ENCODE measurements at regions not wholly inside any gene's neighbourhood (a gene's known extent, or its start where the extent isn't known, plus 50 kb on each side); places are given as distances from the start of the nearest gene placed in this dataset.
A peak's percentile ranks its signal among the peaks of the same experiment; 100 is the strongest.

- Histone ChIP-seq H3K27me3 (no peaks in the 10 kb centered on the region), H3K9me3 (no peaks in the 10 kb centered on the region), H3K36me3 (no peaks in the 10 kb centered on the region), H3K4me3 (no peak overlapping the region), H3K4me1 (no peaks in the 10 kb centered on the region), H3K27ac (no peak overlapping the region)
- 62% methylated on average over 4 of the region's 4 CpGs for WGBS
- no peak for DNase-seq (ENCODE audit: low spot score in 2 of 2)
- TF ChIP-seq CTCF (IDR thresholded peaks at IDR 0.05) (no peak), POLR2A (IDR thresholded peaks at IDR 0.05) (no peak), POLR2AphosphoS5 (IDR thresholded peaks at IDR 0.05) (no peak), EP300 (IDR thresholded peaks at IDR 0.05) (no peak)
These were observed 171.2 kb upstream of the NR5A2 start for GRCh38 chr1:199856216-199856780.

GRCh38 chr1:199857108-199857507, 170.4 kb upstream of the NR5A2 start:
- DNase-seq (ENCODE audit: low spot score in 2 of 2) = no peak
- Histone ChIP-seq H3K4me3 (no peak overlapping the region), H3K36me3 (no peaks in the 10 kb centered on the region), H3K9me3 (no peaks in the 10 kb centered on the region), H3K27ac (peak overlapping the region; percentile 41), H3K27me3 (no peaks in the 10 kb centered on the region), H3K4me1 (no peaks in the 10 kb centered on the region)
- 57% methylated on average over 4 of the region's 4 CpGs for WGBS
- TF ChIP-seq POLR2A (IDR thresholded peaks at IDR 0.05) (no peak), EP300 (IDR thresholded peaks at IDR 0.05) (no peak), POLR2AphosphoS5 (IDR thresholded peaks at IDR 0.05) (no peak), CTCF (IDR thresholded peaks at IDR 0.05) (no peak)

- peak overlapping the region; percentile 41 for H3K27ac ChIP-seq
- H3K27me3 ChIP-seq = no peaks in the 10 kb centered on the region
- TF ChIP-seq EP300 (IDR thresholded peaks at IDR 0.05) = no peak
- no peak for TF ChIP-seq POLR2AphosphoS5 (IDR thresholded peaks at IDR 0.05)
- no peak for TF ChIP-seq POLR2A (IDR thresholded peaks at IDR 0.05)
- no peak for TF ChIP-seq CTCF (IDR thresholded peaks at IDR 0.05)
- H3K9me3 ChIP-seq = no peaks in the 10 kb centered on the region
- no peaks in the 10 kb centered on the region for H3K4me1 ChIP-seq
- no peaks in the 10 kb centered on the region for H3K36me3 ChIP-seq
- DNase-seq (ENCODE audit: low spot score in 2 of 2) = no peak
- 95% methylated on average over 1 of the region's 1 CpG for WGBS
- no peak overlapping the region for H3K4me3 ChIP-seq
These were observed 170.0 kb upstream of the NR5A2 start for GRCh38 chr1:199857516-199857915.

- no peak for TF ChIP-seq EP300 (IDR thresholded peaks at IDR 0.05)
- no peak for TF ChIP-seq CTCF (IDR thresholded peaks at IDR 0.05)
- no peak for TF ChIP-seq POLR2AphosphoS5 (IDR thresholded peaks at IDR 0.05)
- no peak for TF ChIP-seq POLR2A (IDR thresholded peaks at IDR 0.05)
- no peak overlapping the region for H3K4me3 ChIP-seq
These were observed 169.3 kb upstream of the NR5A2 start for GRCh38 chr1:199858171-199858570.

GRCh38 chr1:199858856-199859255, 168.7 kb upstream of the NR5A2 start:
- Histone ChIP-seq H3K27ac (peak overlapping the region; percentile 14), H3K4me1 (no peaks in the 10 kb centered on the region), H3K4me3 (no peak overlapping the region), H3K36me3 (no peaks in the 10 kb centered on the region), H3K9me3 (no peaks in the 10 kb centered on the region), H3K27me3 (no peaks in the 10 kb centered on the region)
- 77% methylated on average over 1 of the region's 1 CpG for WGBS
- TF ChIP-seq POLR2A (IDR thresholded peaks at IDR 0.05) = no peak
- DNase-seq (ENCODE audit: low spot score in 2 of 2) = no peak

More at GRCh38 chr1:199858171-199858570, 169.3 kb upstream of the NR5A2 start:
- Histone ChIP-seq H3K36me3 (no peaks in the 10 kb centered on the region), H3K4me1 (no peaks in the 10 kb centered on the region), H3K27me3 (no peaks in the 10 kb centered on the region), H3K27ac (no peak overlapping the region), H3K9me3 (no peaks in the 10 kb centered on the region)
- 76% methylated on average over 4 of the region's 4 CpGs for WGBS
- no peak for DNase-seq (ENCODE audit: low spot score in 2 of 2)

- Histone ChIP-seq H3K4me1 (no peaks in the 10 kb centered on the region), H3K36me3 (no peaks in the 10 kb centered on the region), H3K4me3 (no peak overlapping the region), H3K27ac (no peak overlapping the region), H3K27me3 (no peaks in the 10 kb centered on the region), H3K9me3 (no peaks in the 10 kb centered on the region)
- DNase-seq (ENCODE audit: low spot score in 2 of 2) = no peak
- 36% methylated on average over 3 of the region's 3 CpGs for WGBS
- TF ChIP-seq CTCF (IDR thresholded peaks at IDR 0.05) (no peak), POLR2A (IDR thresholded peaks at IDR 0.05) (no peak), EP300 (IDR thresholded peaks at IDR 0.05) (no peak)
These were observed 168.0 kb upstream of the NR5A2 start for GRCh38 chr1:199859491-199859933.

Data from suprapubic skin (tissue), 4 donors.